Fibroblast of pulmonary artery (primary cell): ENCODE measurements at regions not wholly inside any gene's neighbourhood (a gene's known extent, or its start where the extent isn't known, plus 50 kb on each side); places are given as distances from the start of the nearest gene placed in this dataset.

Source experiments
- DNase-seq: peaks from one replicate; pipeline ENCODE4 v3.0.0-alpha.2; 2010; ENCODE audit warnings: low read depth
- H3K4me3 ChIP-seq: replicated peaks from 2 replicates; pipeline ENCODE4 v1.5.1; 2011; ENCODE audit warnings: low read depth, mild to moderate bottlenecking, control low read depth, low read length, moderate library complexity
- TF ChIP-seq, protein P1 (sequence below): IDR thresholded peaks from 2 replicates; pipeline ENCODE4 v1.5.1; 2011; ENCODE audit warnings: mild to moderate bottlenecking, control low read depth, low read length, inconsistent platforms; ENCODE audit errors: missing control alignments

DNA sequence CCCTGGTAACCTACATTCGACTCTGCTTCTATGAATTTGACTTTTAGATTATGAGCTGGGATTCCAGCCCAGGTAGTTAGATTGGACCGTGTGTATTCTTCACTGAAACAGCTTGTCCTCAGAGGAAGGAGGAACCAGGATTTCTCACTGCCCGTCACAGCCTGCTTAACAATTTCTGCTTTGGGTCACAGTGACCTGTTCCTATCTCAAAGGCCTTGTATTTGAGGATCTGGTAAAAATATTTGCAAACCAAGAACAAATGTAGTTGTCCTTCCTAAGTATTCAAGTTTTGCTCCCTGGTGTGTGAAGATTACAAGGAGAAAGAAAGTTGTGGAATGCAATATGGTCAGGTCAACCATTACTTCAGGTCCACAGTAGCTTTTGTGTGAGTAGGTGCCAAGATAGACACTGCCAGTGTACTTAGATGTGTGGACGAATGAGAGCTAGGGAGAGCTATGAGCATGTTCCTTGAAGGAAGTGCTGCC lies 55.1 kb downstream of the KIF4B start:
- TF ChIP-seq, protein P1, sequence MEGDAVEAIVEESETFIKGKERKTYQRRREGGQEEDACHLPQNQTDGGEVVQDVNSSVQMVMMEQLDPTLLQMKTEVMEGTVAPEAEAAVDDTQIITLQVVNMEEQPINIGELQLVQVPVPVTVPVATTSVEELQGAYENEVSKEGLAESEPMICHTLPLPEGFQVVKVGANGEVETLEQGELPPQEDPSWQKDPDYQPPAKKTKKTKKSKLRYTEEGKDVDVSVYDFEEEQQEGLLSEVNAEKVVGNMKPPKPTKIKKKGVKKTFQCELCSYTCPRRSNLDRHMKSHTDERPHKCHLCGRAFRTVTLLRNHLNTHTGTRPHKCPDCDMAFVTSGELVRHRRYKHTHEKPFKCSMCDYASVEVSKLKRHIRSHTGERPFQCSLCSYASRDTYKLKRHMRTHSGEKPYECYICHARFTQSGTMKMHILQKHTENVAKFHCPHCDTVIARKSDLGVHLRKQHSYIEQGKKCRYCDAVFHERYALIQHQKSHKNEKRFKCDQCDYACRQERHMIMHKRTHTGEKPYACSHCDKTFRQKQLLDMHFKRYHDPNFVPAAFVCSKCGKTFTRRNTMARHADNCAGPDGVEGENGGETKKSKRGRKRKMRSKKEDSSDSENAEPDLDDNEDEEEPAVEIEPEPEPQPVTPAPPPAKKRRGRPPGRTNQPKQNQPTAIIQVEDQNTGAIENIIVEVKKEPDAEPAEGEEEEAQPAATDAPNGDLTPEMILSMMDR, result no peak
- no peak overlapping the region for H3K4me3 ChIP-seq
- DNase-seq, result no peak

- TF ChIP-seq, protein P1, result no peak
- DNase-seq, result no peak
- no peak overlapping the region for H3K4me3 ChIP-seq
These were observed 56.4 kb downstream of the KIF4B start for GRCh38 chr5:155069961-155070360.

- no peak overlapping the region for H3K4me3 ChIP-seq
- TF ChIP-seq, protein P1, result no peak
- no peak for DNase-seq
These were observed 57.2 kb downstream of the KIF4B start for GRCh38 chr5:155070781-155071180.

GRCh38 chr5:155076379-155076778 lies 62.8 kb downstream of the KIF4B start:
- no peak overlapping the region for H3K4me3 ChIP-seq
- TF ChIP-seq, protein P1, result no peak
- DNase-seq, result no peak

GRCh38 chr5:155079698-155080097 lies 66.1 kb downstream of the KIF4B start:
- H3K4me3 ChIP-seq, result no peak overlapping the region
- TF ChIP-seq, protein P1, result no peak
- DNase-seq, result no peak

- peak; percentile 16 for DNase-seq
- H3K4me3 ChIP-seq, result no peak overlapping the region
These were observed 67.2 kb downstream of the KIF4B start for GRCh38 chr5:155080721-155081120.

GRCh38 chr5:155081618-155082017 lies 68.1 kb downstream of the KIF4B start:
- TF ChIP-seq, protein P1, result no peak
- DNase-seq, result no peak

More at GRCh38 chr5:155080721-155081120, 67.2 kb downstream of the KIF4B start:
- TF ChIP-seq, protein P1, result no peak

More at GRCh38 chr5:155081618-155082017, 68.1 kb downstream of the KIF4B start:
- no peak overlapping the region for H3K4me3 ChIP-seq
